HCT116 (cell line): ENCODE measurements at regions not wholly inside any gene's neighbourhood (a gene's known extent, or its start where the extent isn't known, plus 50 kb on each side); places are given as distances from the start of the nearest gene placed in this dataset.

ENCODE experiments used
- ATAC-seq: fragments of 200-7000 bp; cut with Tn5 transposase; 2 replicates; pipeline ENCODE4 v1.9.1; 2020; ENCODE audit warnings: mild to moderate bottlenecking, moderate library complexity
- BruUV-seq: library from RNA; stranded (reverse); fragments of 400-500 nt; replicated peaks from 2 replicates; lab custom pipeline; 2021; lab: Mats Ljungman, UMichigan
- CTCF ChIA-PET: fragments of 300-600 bp; sonication (Branson Sonifier 250); formaldehyde crosslinking; loops from one replicate; lab custom pipeline; 2021; ENCODE audit warnings: antibody characterized with exemption; lab: Charles Lee
- POLR2A ChIA-PET: fragments of 300-600, 350-600 bp; sonication (Branson Sonifier 250); formaldehyde crosslinking; loops from one replicate; lab custom pipeline; 2021; ENCODE audit warnings: antibody characterized with exemption; lab: Charles Lee
- RAD21 ChIA-PET, 2 experiments: fragments of 300-600 bp; sonication (Branson Sonifier 250); formaldehyde crosslinking; loops; one replicate each; lab custom pipeline; 2023; ENCODE audit warnings: low total read pairs in 2 of 2; ENCODE audit not compliant: uncharacterized antibody in 2 of 2, unreplicated experiment in 2 of 2, low non-redundant PET in 1 of 2; lab: Charles Lee
- DNase-seq: peaks from one replicate; pipeline ENCODE4 v3.0.0-alpha.2; 2010; ENCODE audit warnings: low read depth, low spot score
- H2AFZ ChIP-seq: fragments of 200-600 bp; shearing (Covaris generic), sonication (generic); 2 replicates; pipeline ENCODE4 v1.6.1; 2017; ENCODE audit warnings: low read depth, mixed run types, mixed read lengths, antibody characterized with exemption, low read length; ENCODE audit not compliant: poor library complexity, severe bottlenecking
- H3K27ac ChIP-seq: 2 replicates; pipeline ENCODE4 v1.5.1; 2012; ENCODE audit warnings: low read depth, low read length
- H3K27me3 ChIP-seq: fragments of 200-600 bp; sonication (generic); 2 replicates; pipeline ENCODE4 v1.6.1; 2016; ENCODE audit warnings: mixed run types, low read length, mixed read lengths; ENCODE audit not compliant: insufficient read depth
- H3K36me3 ChIP-seq, 2 experiments: fragments of 200-500 bp in 1 of 2; fragments of 200-600 bp in 1 of 2; sonication (Bioruptor generic) in 1 of 2; sonication (generic) in 1 of 2; 2 replicates each; pipeline versions ENCODE4 v1.5.1 to v1.6.1; 2014 to 2016; ENCODE audit warnings: low read length in 2 of 2, inconsistent platforms in 1 of 2, mixed read lengths in 1 of 2, mixed run types in 1 of 2; ENCODE audit not compliant: insufficient read depth in 2 of 2, control insufficient read depth in 1 of 2
- H3K4me1 ChIP-seq, 2 experiments: fragments of 200-600 bp in 1 of 2; sonication (generic) in 1 of 2; 2 replicates each; pipeline versions ENCODE4 v1.5.1 to v1.6.1; 2012 to 2017; ENCODE audit warnings: low read length in 2 of 2, inconsistent platforms in 1 of 2, mild to moderate bottlenecking in 1 of 2, mixed read lengths in 1 of 2, mixed run types in 1 of 2, moderate library complexity in 1 of 2; ENCODE audit not compliant: insufficient read depth in 2 of 2, control insufficient read depth in 1 of 2
- H3K4me2 ChIP-seq: fragments of 200-600 bp; sonication (generic); 2 replicates; pipeline ENCODE4 v1.6.1; 2017; ENCODE audit warnings: mixed run types, low read length, mixed read lengths
- H3K4me3 ChIP-seq, 2 experiments: fragments of 200-600 bp in 1 of 2; sonication (generic) in 1 of 2; replicated peaks in 1 of 2; 2 replicates each; pipeline ENCODE4 v1.5.1; 2011 to 2016; ENCODE audit warnings: low read length in 2 of 2, control low read depth in 1 of 2, low read depth in 1 of 2, mild to moderate bottlenecking in 1 of 2, mixed read lengths in 1 of 2, mixed run types in 1 of 2
- H3K79me2 ChIP-seq: fragments of 200-600 bp; sonication (generic); 2 replicates; pipeline ENCODE4 v1.6.1; 2017; ENCODE audit warnings: mild to moderate bottlenecking, mixed run types, low read length, moderate library complexity, mixed read lengths; ENCODE audit not compliant: insufficient read depth
- H3K9ac ChIP-seq: fragments of 200-600 bp; sonication (generic); 2 replicates; pipeline ENCODE4 v1.6.1; 2016; ENCODE audit warnings: low read length, mixed read lengths
- H3K9me2 ChIP-seq: fragments of 200-600 bp; sonication (generic), shearing (Covaris generic); 2 replicates; pipeline ENCODE4 v1.6.1; 2017; ENCODE audit warnings: mixed run types, mild to moderate bottlenecking, moderate library complexity; ENCODE audit not compliant: insufficient read depth
- H3K9me3 ChIP-seq, 2 experiments: fragments of 200-500 bp in 1 of 2; fragments of 200-600 bp in 1 of 2; sonication (Bioruptor generic) in 1 of 2; sonication (generic) in 1 of 2; 2 replicates each; pipeline ENCODE4 v1.6.1; 2014 to 2017; ENCODE audit warnings: low read length in 2 of 2, mixed read lengths in 2 of 2, inconsistent platforms in 1 of 2, low read depth in 1 of 2, mild to moderate bottlenecking in 1 of 2, mixed run types in 1 of 2, moderate library complexity in 1 of 2; ENCODE audit not compliant: control insufficient read depth in 1 of 2, insufficient read depth in 1 of 2
- H4K20me1 ChIP-seq: fragments of 200-600 bp; sonication (generic), shearing (Covaris generic); 2 replicates; pipeline ENCODE4 v1.6.1; 2017; ENCODE audit warnings: mixed run types, mild to moderate bottlenecking, moderate library complexity; ENCODE audit not compliant: insufficient read depth
- ELF1 ChIP-seq: IDR thresholded peaks from 2 replicates; pipeline ENCODE4 v1.6.1; 2012; ENCODE audit warnings: low read depth, borderline replicate concordance
- EZH2phosphoT487 ChIP-seq: fragments of 200-600 bp; IDR thresholded peaks from 2 replicates; pipeline ENCODE4 v1.6.1; 2018; ENCODE audit warnings: antibody characterized with exemption, borderline replicate concordance
- JUND ChIP-seq: IDR thresholded peaks from 2 replicates; pipeline ENCODE4 v1.6.1; 2012
- POLR2A ChIP-seq: IDR thresholded peaks from 2 replicates; pipeline ENCODE4 v1.7.0; 2011; ENCODE audit warnings: borderline replicate concordance; ENCODE audit not compliant: insufficient read depth, insufficient read length; ENCODE audit errors: extremely low read depth
- POLR2AphosphoS5 ChIP-seq: IDR thresholded peaks from 2 replicates; pipeline ENCODE4 v1.6.1; 2011; ENCODE audit warnings: mild to moderate bottlenecking, low read depth, low read length, moderate library complexity
- SP1 ChIP-seq: IDR thresholded peaks from 2 replicates; pipeline ENCODE4 v1.6.1; 2012; ENCODE audit warnings: low read depth
- TCF7L2 ChIP-seq: IDR thresholded peaks from 2 replicates; pipeline ENCODE4 v1.7.0; 2011; ENCODE audit warnings: borderline replicate concordance, inconsistent platforms; ENCODE audit not compliant: insufficient read depth, insufficient read length; ENCODE audit errors: extremely low read depth
- YY1 ChIP-seq: IDR thresholded peaks from 2 replicates; pipeline ENCODE4 v1.6.1; 2011; ENCODE audit warnings: low read length, low read depth, moderate library complexity, mild to moderate bottlenecking; ENCODE audit not compliant: insufficient replicate concordance; ENCODE audit errors: extremely low read depth
- ZFX ChIP-seq: fragments of 450-650 bp; IDR thresholded peaks from 2 replicates; pipeline ENCODE4 v1.6.1; 2017
- intact Hi-C: fragments of 100-400 bp; cut with micrococcal nuclease; formaldehyde crosslinking; loops from 2 replicates; pipeline ENCODE4 v1.10.0; 2022
- TF ChIP-seq, protein P1 (sequence below): IDR thresholded peaks from 2 replicates; pipeline ENCODE4 v1.6.1; 2012; ENCODE audit warnings: low read depth
- TF ChIP-seq, protein P2 (sequence below): IDR thresholded peaks from 2 replicates; pipeline ENCODE4 v1.6.1; 2012

DNA sequence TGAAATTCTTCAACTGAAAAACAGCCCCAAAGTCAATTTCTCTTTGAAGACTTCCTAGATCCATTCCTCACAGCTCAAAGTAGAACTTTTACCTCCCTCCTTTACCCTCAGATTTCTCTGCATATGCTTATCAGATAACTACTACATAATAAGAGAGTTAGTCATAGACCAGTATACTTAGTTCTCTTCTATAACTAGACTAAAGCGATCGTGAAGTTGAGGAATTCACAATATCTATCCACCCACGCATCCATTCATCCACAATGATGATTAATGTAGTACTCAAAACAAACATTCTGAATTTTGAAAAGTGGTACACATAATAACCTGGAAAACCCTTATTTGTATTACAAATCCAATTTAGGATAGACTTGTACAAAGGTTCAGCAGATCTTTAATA is 800.9 kb upstream of the TENM4 start:
- no peak for ATAC-seq
- Histone ChIP-seq H3K9me2 (no peaks in the 10 kb centered on the region), H4K20me1 (no peaks in the 10 kb centered on the region), H3K4me1 (no peaks in the 10 kb centered on the region), H3K36me3 (no peaks in the 10 kb centered on the region), H3K9me3 (peaks cover 5 to 12% of the 10 kb centered on the region in 2 experiments; a peak in 2 of 4 replicates), H3K27me3 (no peaks in the 10 kb centered on the region), H3K27ac (no peak overlapping the region), H3K4me3 (no peak overlapping the region), H2AFZ (no peak overlapping the region), H3K9ac (no peak overlapping the region), H3K4me2 (no peak overlapping the region), H3K79me2 (no peaks in the 10 kb centered on the region)
- intact Hi-C loops, result no loop called here
- ChIA-PET CTCF (no interaction called here), RAD21 (no interaction called here), POLR2A (no interaction called here)
- no TSS peak for BruUV-seq
- TF ChIP-seq JUND (no peak), POLR2A (no peak), ELF1 (no peak), ZFX (no peak), SP1 (no peak), EZH2phosphoT487 (no peak), TCF7L2 (no peak), YY1 (no peak), POLR2AphosphoS5 (no peak)
- TF ChIP-seq, protein P1, sequence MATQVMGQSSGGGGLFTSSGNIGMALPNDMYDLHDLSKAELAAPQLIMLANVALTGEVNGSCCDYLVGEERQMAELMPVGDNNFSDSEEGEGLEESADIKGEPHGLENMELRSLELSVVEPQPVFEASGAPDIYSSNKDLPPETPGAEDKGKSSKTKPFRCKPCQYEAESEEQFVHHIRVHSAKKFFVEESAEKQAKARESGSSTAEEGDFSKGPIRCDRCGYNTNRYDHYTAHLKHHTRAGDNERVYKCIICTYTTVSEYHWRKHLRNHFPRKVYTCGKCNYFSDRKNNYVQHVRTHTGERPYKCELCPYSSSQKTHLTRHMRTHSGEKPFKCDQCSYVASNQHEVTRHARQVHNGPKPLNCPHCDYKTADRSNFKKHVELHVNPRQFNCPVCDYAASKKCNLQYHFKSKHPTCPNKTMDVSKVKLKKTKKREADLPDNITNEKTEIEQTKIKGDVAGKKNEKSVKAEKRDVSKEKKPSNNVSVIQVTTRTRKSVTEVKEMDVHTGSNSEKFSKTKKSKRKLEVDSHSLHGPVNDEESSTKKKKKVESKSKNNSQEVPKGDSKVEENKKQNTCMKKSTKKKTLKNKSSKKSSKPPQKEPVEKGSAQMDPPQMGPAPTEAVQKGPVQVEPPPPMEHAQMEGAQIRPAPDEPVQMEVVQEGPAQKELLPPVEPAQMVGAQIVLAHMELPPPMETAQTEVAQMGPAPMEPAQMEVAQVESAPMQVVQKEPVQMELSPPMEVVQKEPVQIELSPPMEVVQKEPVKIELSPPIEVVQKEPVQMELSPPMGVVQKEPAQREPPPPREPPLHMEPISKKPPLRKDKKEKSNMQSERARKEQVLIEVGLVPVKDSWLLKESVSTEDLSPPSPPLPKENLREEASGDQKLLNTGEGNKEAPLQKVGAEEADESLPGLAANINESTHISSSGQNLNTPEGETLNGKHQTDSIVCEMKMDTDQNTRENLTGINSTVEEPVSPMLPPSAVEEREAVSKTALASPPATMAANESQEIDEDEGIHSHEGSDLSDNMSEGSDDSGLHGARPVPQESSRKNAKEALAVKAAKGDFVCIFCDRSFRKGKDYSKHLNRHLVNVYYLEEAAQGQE, result no peak
- TF ChIP-seq, protein P2, sequence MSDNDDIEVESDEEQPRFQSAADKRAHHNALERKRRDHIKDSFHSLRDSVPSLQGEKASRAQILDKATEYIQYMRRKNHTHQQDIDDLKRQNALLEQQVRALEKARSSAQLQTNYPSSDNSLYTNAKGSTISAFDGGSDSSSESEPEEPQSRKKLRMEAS, result no peak
- DNase-seq, result no peak
